SK-N-SH (cell line): ENCODE measurements at regions not wholly inside any gene's neighbourhood (a gene's known extent, or its start where the extent isn't known, plus 50 kb on each side); places are given as distances from the start of the nearest gene placed in this dataset.

Experiments
- CTCF ChIA-PET: fragments of 300-600, 350-600 bp; formaldehyde crosslinking; extraction: SDS; loops from one replicate; lab custom pipeline; 2021; lab: Yijun Ruan, JAX
- POLR2A ChIA-PET: fragments of 350-600 bp; sonication (Branson Sonifier 250); formaldehyde crosslinking; extraction: SDS; loops from one replicate; lab custom pipeline; 2020; ENCODE audit warnings: antibody characterized with exemption, inconsistent platforms; lab: Yijun Ruan, JAX
- DNase-seq: peaks from one replicate; pipeline ENCODE4 v3.0.0; 2012
- H2AFZ ChIP-seq: fragments of 200-600 bp; sonication (generic); 2 replicates; pipeline ENCODE4 v1.8.1; 2016; ENCODE audit warnings: antibody characterized with exemption, mild to moderate bottlenecking, low read depth
- H3F3A ChIP-seq: fragments of 200-600 bp; sonication (generic); replicated peaks from 2 replicates; pipeline ENCODE3; 2016; ENCODE audit warnings: antibody characterized with exemption, mild to moderate bottlenecking; ENCODE audit not compliant: insufficient read depth
- H3K27ac ChIP-seq, 2 experiments: fragments of 200-500 bp in 1 of 2; fragments of 200-600 bp in 1 of 2; sonication (Bioruptor generic) in 1 of 2; sonication (generic), shearing (Covaris generic) in 1 of 2; 2 replicates each; pipeline versions ENCODE4 v1.5.1 to v1.6.1; 2014 to 2016; ENCODE audit warnings: low read depth in 2 of 2, inconsistent platforms in 1 of 2, low read length in 1 of 2, mild to moderate bottlenecking in 1 of 2, mixed read lengths in 1 of 2
- H3K27me3 ChIP-seq: fragments of 200-600 bp; sonication (generic), shearing (Covaris generic); 2 replicates; pipeline ENCODE4 v1.6.1; 2016; ENCODE audit warnings: mixed run types; ENCODE audit not compliant: insufficient read depth
- H3K36me3 ChIP-seq, 2 experiments: fragments of 200-500 bp in 1 of 2; fragments of 200-600 bp in 1 of 2; sonication (Bioruptor generic) in 1 of 2; sonication (generic) in 1 of 2; replicated peaks in 1 of 2; 2 replicates each; pipeline versions ENCODE3 to v1.5.1; 2014 to 2016; ENCODE audit warnings: low read length in 1 of 2, mild to moderate bottlenecking in 1 of 2; ENCODE audit not compliant: insufficient read depth in 2 of 2, control insufficient read depth in 1 of 2
- H3K4me1 ChIP-seq, 2 experiments: fragments of 200-500 bp in 1 of 2; fragments of 200-600 bp in 1 of 2; sonication (Bioruptor generic) in 1 of 2; sonication (generic), shearing (Covaris generic) in 1 of 2; 2 replicates each; pipeline versions ENCODE4 v1.5.1 to v1.6.1; 2014 to 2016; ENCODE audit warnings: low read depth in 1 of 2, low read length in 1 of 2, mixed run types in 1 of 2; ENCODE audit not compliant: insufficient read depth in 2 of 2, control insufficient read depth in 1 of 2
- H3K4me2 ChIP-seq: fragments of 200-600 bp; sonication (generic), shearing (Covaris generic); 2 replicates; pipeline ENCODE4 v1.6.1; 2017; ENCODE audit warnings: mixed run types
- H3K4me3 ChIP-seq, 2 experiments: fragments of 200-500 bp in 1 of 2; fragments of 200-600 bp in 1 of 2; sonication (Bioruptor generic) in 1 of 2; sonication (generic), shearing (Covaris generic) in 1 of 2; 2 replicates each; pipeline versions ENCODE4 v1.5.1 to v1.8.1; 2014 to 2016; ENCODE audit warnings: low read depth in 2 of 2, inconsistent platforms in 1 of 2, low read length in 1 of 2, mild to moderate bottlenecking in 1 of 2, mixed read lengths in 1 of 2, moderate library complexity in 1 of 2
- H3K79me2 ChIP-seq: fragments of 200-600 bp; sonication (generic); 2 replicates; pipeline ENCODE4 v1.8.1; 2017; ENCODE audit warnings: mild to moderate bottlenecking; ENCODE audit not compliant: insufficient read depth
- H3K9ac ChIP-seq: fragments of 200-600 bp; sonication (generic); 2 replicates; pipeline ENCODE4 v1.6.1; 2017; ENCODE audit warnings: mixed run types
- H3K9me2 ChIP-seq: fragments of 200-600 bp; sonication (generic); 2 replicates; pipeline ENCODE4 v1.6.1; 2017; ENCODE audit warnings: mixed run types
- H3K9me3 ChIP-seq: fragments of 200-600 bp; sonication (generic); 2 replicates; pipeline ENCODE4 v1.6.1; 2017; ENCODE audit warnings: mixed run types, mild to moderate bottlenecking, moderate library complexity
- H4K20me1 ChIP-seq: fragments of 200-600 bp; sonication (generic); 2 replicates; pipeline ENCODE4 v1.6.1; 2017; ENCODE audit warnings: mild to moderate bottlenecking, mixed run types; ENCODE audit not compliant: insufficient read depth
- ELF1 ChIP-seq: IDR thresholded peaks from 2 replicates; pipeline ENCODE4 v1.4.0; 2012
- FOXJ3 ChIP-seq: sonication (generic); formaldehyde crosslinking; IDR thresholded peaks from 2 replicates; pipeline ENCODE4 v1.5.1; 2020; ENCODE audit warnings: mild to moderate bottlenecking, missing genetic modification reagents
- FOXM1 ChIP-seq: IDR thresholded peaks from 2 replicates; pipeline ENCODE4 v1.4.0; 2012; ENCODE audit warnings: low read depth, mild to moderate bottlenecking
- GATA2 ChIP-seq: sonication (generic); formaldehyde crosslinking; IDR thresholded peaks from 2 replicates; pipeline ENCODE4 v1.5.0; 2020; ENCODE audit warnings: mild to moderate bottlenecking, missing genetic modification reagents
- JUND ChIP-seq: IDR thresholded peaks from 2 replicates; pipeline ENCODE4 v1.4.0; 2012
- PBX3 ChIP-seq: IDR thresholded peaks from 2 replicates; pipeline ENCODE4; 2012
- RCOR1 ChIP-seq: fragments of 150-350 bp; IDR thresholded peaks from 2 replicates; pipeline ENCODE4 v1.6.1; 2017; ENCODE audit warnings: antibody characterized with exemption, low read length
- SMC3 ChIP-seq: IDR thresholded peaks from 2 replicates; pipeline ENCODE4 v1.6.1; 2012; ENCODE audit warnings: low read depth, low read length, improper control_type of control experiment
- TAF1 ChIP-seq: IDR thresholded peaks from 2 replicates; pipeline ENCODE4 v1.6.1; 2012; ENCODE audit warnings: low read depth, mild to moderate bottlenecking, low read length, moderate library complexity, borderline replicate concordance
- USF1 ChIP-seq: IDR thresholded peaks from 2 replicates; pipeline ENCODE4 v1.4.0; 2012; ENCODE audit warnings: low read depth, borderline replicate concordance
- YY1 ChIP-seq: IDR thresholded peaks from 2 replicates; pipeline ENCODE4 v1.4.0; 2012; ENCODE audit warnings: low read depth, mild to moderate bottlenecking
- ZBTB33 ChIP-seq: IDR thresholded peaks from 2 replicates; pipeline ENCODE4 v1.4.0; 2012; ENCODE audit warnings: low read depth, borderline replicate concordance
- WGBS: methylation state at CpG from one replicate; pipeline ENCODE4 v1.1.6; 2017; ENCODE audit warnings: low lambda C conversion rate; 5-methylcytosine and 5-hydroxymethylcytosine counted together
- TF ChIP-seq, protein P1 (sequence below): fragments of 150-350 bp; IDR thresholded peaks from 2 replicates; pipeline ENCODE4 v1.6.1; 2016; ENCODE audit warnings: mild to moderate bottlenecking, low read depth, low read length
- TF ChIP-seq, protein P2 (sequence below): fragments of 200-600 bp; sonication (generic); IDR thresholded peaks from 2 replicates; pipeline ENCODE4 v1.6.1; 2017; ENCODE audit warnings: antibody characterized with exemption, mild to moderate bottlenecking, moderate library complexity
- TF ChIP-seq, protein P3 (sequence below): fragments of 150-350 bp; IDR thresholded peaks from 2 replicates; pipeline ENCODE4 v1.6.1; 2017; ENCODE audit warnings: antibody characterized with exemption, low read length, low read depth, borderline replicate concordance

GRCh38 chr7:25834050-25834449, 317.9 kb upstream of the NFE2L3 start:
- Histone ChIP-seq H3K27ac (no peak overlapping the region), H3K79me2 (no peaks in the 10 kb centered on the region), H3K9me2 (no peaks in the 10 kb centered on the region), H2AFZ (no peak overlapping the region), H3F3A (no peaks in the 10 kb centered on the region), H3K9me3 (no peaks in the 10 kb centered on the region)
- no peak for DNase-seq
- TF ChIP-seq PBX3 (no peak), FOXJ3 (CRISPR knock-in tag) (no peak), JUND (no peak), YY1 (no peak), GATA2 (CRISPR knock-in tag) (no peak), FOXM1 (no peak), TAF1 (no peak), RCOR1 (no peak), ZBTB33 (no peak), ELF1 (no peak), USF1 (no peak), SMC3 (no peak)
- TF ChIP-seq, protein P1, sequence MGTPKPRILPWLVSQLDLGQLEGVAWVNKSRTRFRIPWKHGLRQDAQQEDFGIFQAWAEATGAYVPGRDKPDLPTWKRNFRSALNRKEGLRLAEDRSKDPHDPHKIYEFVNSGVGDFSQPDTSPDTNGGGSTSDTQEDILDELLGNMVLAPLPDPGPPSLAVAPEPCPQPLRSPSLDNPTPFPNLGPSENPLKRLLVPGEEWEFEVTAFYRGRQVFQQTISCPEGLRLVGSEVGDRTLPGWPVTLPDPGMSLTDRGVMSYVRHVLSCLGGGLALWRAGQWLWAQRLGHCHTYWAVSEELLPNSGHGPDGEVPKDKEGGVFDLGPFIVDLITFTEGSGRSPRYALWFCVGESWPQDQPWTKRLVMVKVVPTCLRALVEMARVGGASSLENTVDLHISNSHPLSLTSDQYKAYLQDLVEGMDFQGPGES: no peak
- TF ChIP-seq, protein P2, sequence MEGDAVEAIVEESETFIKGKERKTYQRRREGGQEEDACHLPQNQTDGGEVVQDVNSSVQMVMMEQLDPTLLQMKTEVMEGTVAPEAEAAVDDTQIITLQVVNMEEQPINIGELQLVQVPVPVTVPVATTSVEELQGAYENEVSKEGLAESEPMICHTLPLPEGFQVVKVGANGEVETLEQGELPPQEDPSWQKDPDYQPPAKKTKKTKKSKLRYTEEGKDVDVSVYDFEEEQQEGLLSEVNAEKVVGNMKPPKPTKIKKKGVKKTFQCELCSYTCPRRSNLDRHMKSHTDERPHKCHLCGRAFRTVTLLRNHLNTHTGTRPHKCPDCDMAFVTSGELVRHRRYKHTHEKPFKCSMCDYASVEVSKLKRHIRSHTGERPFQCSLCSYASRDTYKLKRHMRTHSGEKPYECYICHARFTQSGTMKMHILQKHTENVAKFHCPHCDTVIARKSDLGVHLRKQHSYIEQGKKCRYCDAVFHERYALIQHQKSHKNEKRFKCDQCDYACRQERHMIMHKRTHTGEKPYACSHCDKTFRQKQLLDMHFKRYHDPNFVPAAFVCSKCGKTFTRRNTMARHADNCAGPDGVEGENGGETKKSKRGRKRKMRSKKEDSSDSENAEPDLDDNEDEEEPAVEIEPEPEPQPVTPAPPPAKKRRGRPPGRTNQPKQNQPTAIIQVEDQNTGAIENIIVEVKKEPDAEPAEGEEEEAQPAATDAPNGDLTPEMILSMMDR: no peak
- TF ChIP-seq, protein P3, sequence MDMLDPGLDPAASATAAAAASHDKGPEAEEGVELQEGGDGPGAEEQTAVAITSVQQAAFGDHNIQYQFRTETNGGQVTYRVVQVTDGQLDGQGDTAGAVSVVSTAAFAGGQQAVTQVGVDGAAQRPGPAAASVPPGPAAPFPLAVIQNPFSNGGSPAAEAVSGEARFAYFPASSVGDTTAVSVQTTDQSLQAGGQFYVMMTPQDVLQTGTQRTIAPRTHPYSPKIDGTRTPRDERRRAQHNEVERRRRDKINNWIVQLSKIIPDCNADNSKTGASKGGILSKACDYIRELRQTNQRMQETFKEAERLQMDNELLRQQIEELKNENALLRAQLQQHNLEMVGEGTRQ: no peak
- TF ChIP-seq, all 33 proteins: peak for 0
- ChIA-PET CTCF (interaction anchor here (1.1 to 3.3 kb wide), 5 partner anchors 11 to 574 kb away, joined by 3 to 13 read pairs (median 8); no protein-coding TSS in a partner anchor), POLR2A (no interaction called here)
- Histone ChIP-seq H3K4me3 (no peak overlapping the region), H3K4me1 (peaks cover 0 to 3% of the 10 kb centered on the region in 2 experiments; a peak in 1 of 4 replicates), H3K4me2 (no peak overlapping the region), H3K9ac (no peak overlapping the region), H4K20me1 (no peaks in the 10 kb centered on the region), H3K27me3 (no peaks in the 10 kb centered on the region), H3K36me3 (no peaks in the 10 kb centered on the region)
- WGBS: 43% methylated on average over 4 of the region's 4 CpGs
